ENCODE measurements at regions not wholly inside any gene's neighbourhood (a gene's known extent, or its start where the extent isn't known, plus 50 kb on each side); places are given as distances from the start of the nearest gene placed in this dataset.
"Not testable (repeated sequence)": the region's sequence is repeated elsewhere in the genome, so short reads cannot be mapped to it uniquely, and the experiment has no call there.

DNA sequence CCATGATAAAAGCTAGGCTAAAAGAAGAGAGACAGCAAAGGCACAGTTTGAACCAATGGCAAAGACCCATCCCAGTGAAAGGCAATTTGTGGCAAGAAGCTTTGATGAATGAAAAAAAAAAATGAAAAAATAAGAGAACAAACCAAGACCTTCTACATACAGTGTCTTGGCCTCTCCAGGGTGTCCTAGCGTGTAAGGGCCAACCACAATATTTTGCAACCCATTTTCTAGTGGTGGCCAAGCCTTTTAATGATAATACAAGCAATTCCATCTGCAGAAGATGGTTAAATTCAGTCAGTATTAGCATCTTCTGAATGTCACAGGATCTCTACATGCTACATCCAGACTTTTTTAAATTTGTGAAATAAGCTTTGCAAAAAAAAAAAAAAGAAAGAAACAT, 270.4 kb downstream of the LRATD1 start:
- Histone ChIP-seq H3K36me3 (ENCODE audit: control insufficient read depth in 2 of 3, insufficient read depth in 3 of 3, low read length in 3 of 3) (no peaks in the 10 kb centered on the region), H3K27me3 (ENCODE audit: control insufficient read depth, insufficient read depth, low read length) (no peaks in the 10 kb centered on the region), H3K9ac (ENCODE audit: low read length in 3 of 3) (no peak overlapping the region), H3K9me3 (ENCODE audit: control insufficient read depth in 2 of 3, insufficient read depth in 1 of 3, low read length in 3 of 3) (no peaks in the 10 kb centered on the region), H3K4me1 (ENCODE audit: control insufficient read depth in 2 of 3, insufficient read depth in 2 of 3, low read depth in 1 of 3, low read length in 3 of 3) (no peaks in the 10 kb centered on the region), H3K4me3 (ENCODE audit: low read length in 3 of 3) (no peak overlapping the region), H3K27ac (ENCODE audit: low read depth in 2 of 2, low read length in 2 of 2) (no peak overlapping the region)
- intact Hi-C loops (cut with DNase I), result no loop called here
- DNase-seq (no peak), FAIRE-seq (no peak)
- no peak for TF ChIP-seq CTCF (IDR thresholded peaks at IDR 0.05; ENCODE audit: borderline replicate concordance, extremely low read depth, insufficient read depth)

GRCh38 chr2:14903709-14904374, 271.3 kb downstream of the LRATD1 start:
- H3K9me3 ChIP-seq (ENCODE audit: control insufficient read depth in 2 of 3, insufficient read depth in 1 of 3, low read length in 3 of 3), result no peaks in the 10 kb centered on the region
- no peaks in the 10 kb centered on the region for H3K4me1 ChIP-seq (ENCODE audit: control insufficient read depth in 2 of 3, insufficient read depth in 2 of 3, low read depth in 1 of 3, low read length in 3 of 3)
- no peak overlapping the region for H3K9ac ChIP-seq (ENCODE audit: low read length in 3 of 3)
- no peaks in the 10 kb centered on the region for H3K27me3 ChIP-seq (ENCODE audit: control insufficient read depth, insufficient read depth, low read length)
- no peak overlapping the region for H3K27ac ChIP-seq (ENCODE audit: low read depth in 2 of 2, low read length in 2 of 2)
- no peak overlapping the region for H3K4me3 ChIP-seq (ENCODE audit: low read length in 3 of 3)
- no peaks in the 10 kb centered on the region for H3K36me3 ChIP-seq (ENCODE audit: control insufficient read depth in 2 of 3, insufficient read depth in 3 of 3, low read length in 3 of 3)
- peak in 2 of 5 donors; percentile 15 to 43 for DNase-seq
- intact Hi-C loops (cut with DNase I), result no loop called here
- FAIRE-seq, result no peak
- TF ChIP-seq CTCF (IDR thresholded peaks at IDR 0.05; ENCODE audit: borderline replicate concordance, extremely low read depth, insufficient read depth), result peak; percentile 28

GRCh38 chr2:14904378-14904777, 271.9 kb downstream of the LRATD1 start:
- intact Hi-C loops (cut with DNase I); H3K27me3 ChIP-seq (ENCODE audit: control insufficient read depth, insufficient read depth, low read length); FAIRE-seq; H3K4me1 ChIP-seq (ENCODE audit: control insufficient read depth in 2 of 3, insufficient read depth in 2 of 3, low read depth in 1 of 3, low read length in 3 of 3); DNase-seq; H3K9me3 ChIP-seq (ENCODE audit: control insufficient read depth in 2 of 3, insufficient read depth in 1 of 3, low read length in 3 of 3); H3K36me3 ChIP-seq (ENCODE audit: control insufficient read depth in 2 of 3, insufficient read depth in 3 of 3, low read length in 3 of 3); H3K27ac ChIP-seq (ENCODE audit: low read depth in 2 of 2, low read length in 2 of 2); H3K4me3 ChIP-seq (ENCODE audit: low read length in 3 of 3); H3K9ac ChIP-seq (ENCODE audit: low read length in 3 of 3): not testable (repeated sequence)

DNA sequence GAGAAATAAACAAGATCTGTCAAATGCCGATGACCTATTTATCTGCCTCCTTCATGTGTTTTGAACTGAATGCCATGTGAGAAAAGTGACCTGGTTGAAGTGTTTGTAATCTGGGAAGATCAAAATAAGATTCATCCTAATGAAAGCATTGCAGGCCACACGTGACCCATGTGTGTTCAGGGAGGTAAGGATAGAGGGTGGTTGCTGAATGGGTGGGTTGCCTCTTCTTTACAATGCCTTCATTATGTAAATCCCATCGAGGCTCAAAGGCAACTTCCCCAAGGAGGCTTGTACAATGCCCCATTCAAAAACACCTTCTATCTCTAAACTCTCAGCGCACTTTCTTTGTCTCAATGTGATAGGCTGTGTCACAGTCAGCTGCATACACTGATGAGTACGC, 273.1 kb downstream of the LRATD1 start:
- Histone ChIP-seq H3K27me3 (ENCODE audit: control insufficient read depth, insufficient read depth, low read length) (no peaks in the 10 kb centered on the region), H3K9ac (ENCODE audit: low read length in 3 of 3) (no peak overlapping the region), H3K9me3 (ENCODE audit: control insufficient read depth in 2 of 3, insufficient read depth in 1 of 3, low read length in 3 of 3) (no peaks in the 10 kb centered on the region), H3K4me3 (ENCODE audit: low read length in 3 of 3) (no peak overlapping the region), H3K4me1 (ENCODE audit: control insufficient read depth in 2 of 3, insufficient read depth in 2 of 3, low read depth in 1 of 3, low read length in 3 of 3) (no peaks in the 10 kb centered on the region), H3K36me3 (ENCODE audit: control insufficient read depth in 2 of 3, insufficient read depth in 3 of 3, low read length in 3 of 3) (no peaks in the 10 kb centered on the region), H3K27ac (ENCODE audit: low read depth in 2 of 2, low read length in 2 of 2) (no peak overlapping the region)
- FAIRE-seq (no peak), DNase-seq (no peak)
- no peak for TF ChIP-seq CTCF (IDR thresholded peaks at IDR 0.05; ENCODE audit: borderline replicate concordance, extremely low read depth, insufficient read depth)
- intact Hi-C loops (cut with DNase I), result no loop called here
